IPS-NIHi7 (cell line): ENCODE measurements at regions not wholly inside any gene's neighbourhood (a gene's known extent, or its start where the extent isn't known, plus 50 kb on each side); places are given as distances from the start of the nearest gene placed in this dataset.
"Not testable (repeated sequence)": the region's sequence is repeated elsewhere in the genome, so short reads cannot be mapped to it uniquely, and the experiment has no call there.

Experiments used
- DNase-seq: peaks from one replicate; pipeline ENCODE4 v3.0.0; 2012; ENCODE audit warnings: mixed read lengths; ENCODE audit errors: extremely low spot score

DNA sequence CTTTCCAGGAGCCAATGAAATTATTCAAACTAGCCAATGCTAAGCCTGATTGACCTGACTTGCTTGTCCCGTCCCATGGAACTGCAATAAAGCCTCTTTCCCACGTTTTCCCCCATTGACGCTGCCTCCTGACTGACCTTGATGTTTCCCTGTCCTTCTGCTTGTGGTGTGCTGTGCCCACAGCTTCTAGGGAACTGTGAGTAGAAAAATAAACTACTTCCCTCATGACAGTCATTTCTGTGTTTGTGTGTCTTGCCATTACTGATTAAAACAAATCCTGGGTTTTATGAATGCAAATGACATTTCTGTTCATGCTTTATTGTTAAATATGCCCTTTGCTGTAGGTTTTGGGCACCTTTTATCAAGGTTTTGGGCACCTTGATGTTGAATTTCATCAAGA lies 91.3 kb upstream of the ABI1 start:
- no peak for DNase-seq

DNA sequence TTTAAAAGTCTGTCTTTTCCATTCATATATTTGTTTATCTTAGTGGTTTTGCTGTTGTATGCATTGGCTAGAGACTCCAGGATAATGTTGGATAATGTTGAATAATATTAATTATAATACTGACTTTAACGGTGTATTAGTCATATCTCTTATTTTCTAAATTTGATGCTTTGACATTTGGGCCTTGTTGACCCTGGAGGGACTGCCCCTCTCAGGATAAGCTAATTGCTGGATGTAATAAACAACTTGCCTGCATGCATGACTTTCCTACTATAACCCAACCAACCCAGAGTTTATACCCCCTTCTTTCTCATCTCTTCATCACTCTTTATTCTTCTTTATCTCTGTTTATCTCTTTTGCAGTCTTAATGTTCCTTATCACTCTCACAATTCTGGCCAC lies 90.9 kb upstream of the ABI1 start:
- DNase-seq = no peak

DNA sequence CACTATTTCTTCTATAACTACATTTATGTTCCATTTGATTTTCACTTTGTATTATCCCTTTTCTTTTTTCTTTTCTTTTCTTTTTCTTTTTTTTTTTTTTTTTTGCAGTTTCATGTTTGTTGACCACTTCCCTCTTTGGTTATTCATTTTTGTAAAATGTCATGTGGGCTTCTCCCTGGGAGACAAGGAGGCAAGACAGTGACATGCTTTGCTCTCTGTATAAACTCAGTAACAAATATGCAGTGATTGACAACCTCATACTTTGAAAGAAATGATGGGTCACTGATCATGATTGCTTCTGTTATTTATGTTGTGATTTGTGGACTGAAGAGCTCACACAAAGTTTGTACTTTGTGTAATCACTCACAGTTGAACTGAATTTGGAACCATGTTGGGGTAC lies 90.2 kb upstream of the ABI1 start:
- no peak for DNase-seq

DNA sequence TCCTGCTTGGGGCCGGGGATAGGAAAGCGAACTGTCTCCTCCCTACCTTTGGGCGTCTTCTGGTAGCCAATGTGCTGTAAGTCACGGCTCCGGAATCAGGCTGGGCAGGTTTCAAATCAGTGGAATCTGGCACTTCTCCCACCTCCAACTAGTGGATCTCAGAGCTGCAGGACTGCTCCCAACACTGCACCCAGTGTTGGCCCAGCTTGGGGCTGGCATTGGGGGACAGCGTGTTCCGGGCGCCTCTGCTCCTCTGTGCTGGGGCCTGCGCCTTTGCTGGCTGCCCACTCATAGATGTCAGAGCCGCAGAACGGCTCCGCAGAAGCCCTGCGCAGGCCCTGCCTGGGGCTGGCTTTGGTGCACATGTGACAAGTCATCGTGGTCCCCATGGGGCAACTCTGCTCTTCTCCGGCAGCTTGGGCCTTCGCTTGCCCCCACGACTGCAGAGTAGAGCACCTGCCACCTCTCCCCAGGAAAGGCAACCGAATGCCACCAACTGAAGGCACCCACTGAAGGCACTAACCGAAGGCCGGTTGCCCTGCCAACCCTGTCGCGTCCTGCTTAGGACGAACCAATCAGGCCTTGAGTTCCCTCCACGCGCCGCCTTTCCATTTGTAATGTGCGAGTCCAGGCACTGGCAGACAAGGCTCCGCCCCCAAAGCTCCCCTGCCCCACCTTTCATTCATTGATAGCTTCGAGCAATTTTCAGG lies 85.5 kb upstream of the ABI1 start:
- DNase-seq = no peak

DNA sequence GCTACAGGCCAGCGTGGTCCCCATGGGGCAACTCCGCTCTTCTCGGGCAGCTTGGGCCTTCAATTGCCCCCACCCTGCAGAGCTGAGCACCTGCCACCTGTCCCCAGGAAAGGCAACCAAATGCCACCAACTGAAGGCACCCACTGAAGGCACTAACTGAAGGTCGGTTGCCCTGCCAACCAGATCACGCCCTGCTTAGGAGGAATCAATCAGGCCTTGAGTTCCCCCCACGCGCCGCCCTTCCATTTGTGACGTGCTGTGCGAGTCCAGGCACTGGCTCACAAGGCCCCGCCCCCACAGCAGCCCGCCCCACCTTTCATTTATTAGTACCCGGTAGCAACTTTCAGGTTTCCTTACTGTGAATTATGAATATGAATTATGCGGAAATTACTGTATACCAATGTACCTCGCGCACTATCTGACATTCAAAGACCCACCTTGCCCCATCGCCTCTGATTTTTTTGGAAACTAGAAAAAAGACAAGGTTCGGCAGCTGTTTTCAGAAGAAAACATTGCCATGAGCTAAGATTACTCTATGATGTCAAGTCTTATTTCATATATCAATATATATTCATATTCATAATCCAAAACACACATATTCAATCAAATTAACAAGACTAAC lies 83.6 kb upstream of the ABI1 start:
- no peak for DNase-seq

DNA sequence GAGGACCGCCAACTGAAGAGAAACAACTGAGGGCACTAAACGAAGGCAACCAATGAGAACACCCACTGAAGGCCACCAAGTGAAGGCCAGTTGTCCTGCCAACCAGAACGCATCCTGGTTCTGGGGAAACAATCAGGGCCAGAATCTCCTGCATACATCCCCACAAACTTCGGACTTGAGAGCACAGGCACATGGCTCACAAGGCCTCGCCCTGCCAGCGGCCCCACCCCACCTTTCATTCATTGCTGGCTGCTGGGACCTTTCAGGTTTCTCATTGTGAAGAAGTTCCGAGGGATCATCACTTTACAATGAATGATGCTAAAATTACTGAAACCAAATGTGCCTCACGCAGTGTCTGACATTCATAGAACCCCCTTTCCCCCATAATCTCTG lies 79.2 kb upstream of the ABI1 start:
- DNase-seq = no peak

DNA sequence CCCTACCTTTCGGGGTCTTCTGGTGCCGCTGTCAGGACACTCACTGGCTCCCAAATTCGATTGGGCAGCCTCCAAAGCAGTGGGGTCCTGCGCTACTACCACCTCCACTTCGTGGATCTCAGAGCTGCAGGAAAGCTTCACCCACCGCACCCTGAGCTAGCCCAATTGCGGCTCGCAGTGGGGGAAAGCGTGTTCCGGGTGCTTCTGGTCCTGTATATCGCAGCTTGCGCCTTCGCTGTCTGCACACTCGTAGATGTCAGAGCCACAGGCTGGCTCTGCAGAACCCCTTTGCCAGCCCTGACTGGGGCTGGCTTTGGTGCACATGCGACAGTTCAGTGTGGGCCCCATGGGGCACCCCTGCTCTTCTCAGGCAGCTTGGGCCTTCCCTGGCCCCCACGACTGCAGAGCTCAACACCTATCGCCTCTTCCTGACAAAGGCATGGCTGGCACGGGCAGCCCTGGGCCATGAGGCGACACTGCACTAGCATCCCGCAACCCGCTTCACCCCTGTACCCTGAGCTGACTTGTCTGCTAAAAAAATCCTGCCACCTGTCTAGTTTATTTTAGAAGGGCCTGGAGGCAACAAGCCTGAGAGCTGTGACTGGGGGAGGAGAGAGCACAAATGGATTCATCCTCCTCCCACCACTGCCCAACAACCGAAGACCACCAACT lies 78.7 kb upstream of the ABI1 start:
- DNase-seq = no peak

DNA sequence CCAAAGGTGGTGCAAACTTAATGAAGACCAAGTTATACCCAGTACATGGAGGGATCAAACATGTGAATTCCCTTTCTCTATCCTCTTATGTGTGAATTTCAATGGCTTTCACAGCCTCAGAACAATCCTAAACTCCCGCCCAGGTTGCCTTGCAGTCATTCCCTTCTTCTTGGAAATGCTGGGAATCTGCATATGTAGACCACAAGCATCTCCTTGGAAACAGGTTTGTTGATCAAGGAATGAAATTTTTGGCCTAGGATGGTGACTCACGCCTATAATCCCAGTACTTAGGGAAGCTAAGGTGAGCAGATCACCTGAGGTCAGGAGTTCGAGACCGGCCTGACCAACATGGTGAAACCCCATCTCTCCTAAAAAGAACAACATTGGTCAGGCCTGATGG lies 77.8 kb upstream of the ABI1 start:
- no peak for DNase-seq

DNA sequence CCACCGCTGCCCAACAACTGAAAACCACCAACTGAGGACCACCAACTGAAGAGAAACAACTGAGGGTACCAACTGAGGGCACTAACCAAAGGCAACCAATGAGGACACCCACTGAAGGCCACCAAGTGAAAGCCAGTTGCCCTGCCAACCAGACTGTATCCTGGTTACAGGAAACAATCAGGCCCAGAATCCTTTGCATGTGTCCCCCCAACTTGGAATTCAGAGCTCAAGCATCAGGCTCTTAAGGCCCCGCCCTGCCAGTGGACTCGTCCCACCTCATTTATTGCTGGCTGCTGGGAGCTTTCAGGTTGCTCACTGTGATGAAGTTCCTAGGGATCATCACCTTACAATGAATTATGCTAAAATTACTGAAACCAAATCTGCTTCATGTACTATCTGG lies 76.6 kb upstream of the ABI1 start:
- DNase-seq = no peak

DNA sequence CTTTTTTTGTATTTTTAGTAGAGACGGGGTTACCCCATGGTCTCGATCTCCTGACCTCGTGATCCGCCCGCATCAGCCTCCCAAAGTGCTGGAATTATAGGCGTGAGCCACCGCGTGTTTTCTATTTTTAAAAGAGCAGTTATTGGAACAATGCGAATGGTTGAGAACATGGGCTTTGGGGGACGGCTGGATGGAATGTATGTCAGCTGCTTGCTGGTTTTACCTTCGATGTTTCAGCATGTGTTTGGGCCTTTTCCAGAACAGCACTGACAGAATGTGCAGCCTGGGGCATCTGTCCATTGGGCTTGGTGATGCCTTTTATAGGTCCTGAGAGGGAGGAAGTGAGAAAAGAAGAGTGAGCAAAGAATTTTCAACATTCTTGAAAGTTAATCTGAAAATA lies 73.4 kb upstream of the ABI1 start:
- DNase-seq = not testable (repeated sequence)

DNA sequence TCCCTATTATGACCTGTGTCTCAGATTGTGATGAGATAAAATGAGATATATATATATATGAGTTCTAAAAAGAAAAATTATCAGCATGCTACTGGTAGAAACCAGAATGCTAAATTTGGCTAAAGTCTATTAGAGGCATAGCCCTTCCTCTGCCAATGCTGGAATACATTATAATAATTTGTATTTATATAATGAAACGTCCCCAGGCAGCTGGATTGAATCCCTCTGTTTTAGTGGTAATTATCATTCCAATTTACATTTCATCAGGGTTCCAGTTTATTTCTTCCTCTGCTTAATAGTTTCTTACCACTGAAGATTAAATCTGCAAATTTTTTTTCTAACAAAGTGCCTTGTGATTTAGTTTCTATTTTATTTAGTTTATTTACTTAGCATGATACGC lies 71.8 kb upstream of the ABI1 start:
- no peak for DNase-seq

DNA sequence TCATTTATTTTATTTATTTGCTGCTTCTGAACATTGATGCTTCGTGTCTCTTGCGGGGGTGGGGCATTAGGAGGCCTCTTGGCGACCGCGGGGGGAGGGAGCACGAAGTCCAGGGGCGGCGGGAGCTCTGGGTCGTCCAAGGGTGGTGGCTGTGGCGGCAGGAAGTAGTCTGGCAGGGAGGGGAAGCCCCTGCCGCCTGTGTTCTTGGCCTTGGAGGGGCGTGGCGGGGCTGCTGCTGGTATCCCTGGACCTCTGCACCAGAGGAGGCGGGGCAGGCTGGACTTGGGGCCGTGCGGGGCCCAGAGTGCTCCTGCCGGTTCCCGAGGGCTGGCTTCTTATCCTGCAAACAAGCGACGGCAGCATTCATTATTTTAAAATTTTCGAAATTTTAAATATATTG lies 70.5 kb upstream of the ABI1 start:
- peak; percentile 86 for DNase-seq

DNA sequence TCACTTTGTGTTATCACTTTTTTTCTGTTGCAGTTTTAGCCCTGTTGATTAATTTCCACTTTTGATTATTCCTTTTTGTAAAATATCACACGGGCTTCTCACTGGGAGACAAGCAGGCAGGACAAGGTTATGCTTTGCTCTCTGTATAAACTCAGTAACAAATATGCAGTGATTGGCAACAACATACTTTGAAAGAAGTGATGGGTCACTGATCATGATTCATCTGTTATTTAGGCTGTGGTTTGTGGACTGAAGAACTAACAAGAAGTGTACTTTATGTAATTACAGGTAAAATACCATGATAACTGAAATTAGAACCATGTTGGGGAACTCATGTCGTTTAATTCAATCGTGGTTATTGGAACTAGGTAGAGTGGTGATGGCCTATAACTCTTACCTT lies 62.1 kb upstream of the ABI1 start:
- DNase-seq = not testable (repeated sequence)

DNA sequence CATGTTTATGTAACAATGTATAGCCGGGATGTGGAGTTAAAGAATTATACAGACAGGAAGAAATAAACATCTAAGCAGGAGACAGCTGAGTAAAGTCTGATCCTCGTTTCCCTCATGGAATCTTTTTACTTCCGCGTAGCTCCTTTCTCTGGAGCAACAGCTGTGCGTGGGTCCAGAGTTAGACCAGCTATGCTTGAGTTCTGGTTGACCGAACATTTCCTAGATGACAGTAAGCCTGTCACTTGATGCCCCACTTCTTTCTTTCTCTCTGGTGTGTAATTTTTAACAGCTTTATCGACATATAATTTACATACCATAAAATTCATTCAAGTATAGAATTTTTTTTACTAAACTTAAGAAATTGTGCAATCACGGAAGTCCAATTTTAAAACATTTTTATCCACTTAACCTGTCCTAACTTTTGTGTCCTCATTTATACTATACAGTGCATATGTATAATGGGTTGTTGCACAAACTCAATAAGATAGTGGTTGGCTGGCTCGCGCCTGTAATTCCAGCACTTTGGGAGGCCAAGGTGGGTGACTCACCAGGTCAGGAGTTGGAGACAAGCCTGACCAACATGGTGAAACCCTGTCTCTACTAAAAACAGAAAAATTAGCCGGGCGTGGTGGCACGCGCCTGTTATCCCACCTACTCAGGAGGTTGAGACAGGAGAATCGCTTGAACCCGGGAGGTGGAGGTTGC lies 58.5 kb upstream of the ABI1 start:
- DNase-seq = not testable (repeated sequence)

DNA sequence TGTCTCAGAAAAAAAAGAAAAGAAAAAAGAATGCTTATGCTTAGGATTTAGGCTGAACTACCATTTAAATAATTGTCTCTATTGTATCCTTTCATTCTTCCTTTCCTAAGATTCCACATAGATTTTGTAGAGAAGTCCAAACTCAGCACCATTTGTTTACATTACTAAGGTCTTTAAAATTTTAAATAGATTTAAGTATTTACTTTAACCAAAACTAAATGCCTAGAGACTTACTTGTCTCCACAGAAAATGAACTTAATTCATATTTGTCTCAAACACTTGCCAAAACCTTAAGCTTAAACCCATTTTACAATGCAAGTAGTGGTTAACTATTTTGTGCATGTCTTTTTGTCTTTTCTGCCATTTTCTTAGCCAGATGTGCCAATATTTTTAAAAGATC lies 54.1 kb upstream of the ABI1 start:
- no peak for DNase-seq

DNA sequence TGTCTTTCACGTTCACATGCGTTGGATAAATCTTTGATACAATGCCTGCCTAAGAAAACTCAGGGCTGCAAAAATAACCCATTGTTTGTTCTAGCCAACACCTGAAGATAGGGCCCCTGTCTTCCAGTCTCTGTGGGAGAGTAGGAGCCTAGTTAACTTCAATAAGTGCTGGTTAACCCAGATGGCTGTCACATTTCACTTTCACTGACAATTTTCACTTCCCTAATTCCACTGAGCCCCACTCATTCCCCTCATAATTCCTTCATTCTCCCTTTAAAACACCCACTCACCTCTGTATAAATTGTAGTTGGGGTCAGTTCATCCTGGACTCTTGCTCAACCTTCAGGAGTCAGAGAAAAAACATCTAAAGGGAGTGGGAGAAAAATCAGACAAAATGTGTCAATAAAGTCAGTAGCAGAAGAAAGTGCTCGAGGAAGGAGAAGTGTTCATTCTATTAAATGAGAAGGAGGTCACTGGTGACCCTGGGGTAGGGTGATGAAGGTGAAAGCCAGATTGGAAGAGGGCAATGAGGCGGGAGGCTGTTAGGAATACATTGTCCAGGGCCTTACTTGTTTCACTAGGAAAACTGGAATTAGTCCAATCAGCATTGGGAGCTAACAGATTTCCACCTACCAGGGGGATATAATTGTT lies 51.2 kb upstream of the ABI1 start:
- no peak for DNase-seq
